Common myeloid progenitor, CD34-positive (primary cell): ENCODE measurements at regions not wholly inside any gene's neighbourhood (a gene's known extent, or its start where the extent isn't known, plus 50 kb on each side); places are given as distances from the start of the nearest gene placed in this dataset.
"Not testable (repeated sequence)": the region's sequence is repeated elsewhere in the genome, so short reads cannot be mapped to it uniquely, and the experiment has no call there.

Experiments
- CTCF ChIA-PET: fragments of 350-600 bp; sonication (Branson Sonifier 250); formaldehyde crosslinking; loops from one replicate; lab custom pipeline; 2021; ENCODE audit warnings: antibody characterized with exemption; lab: Charles Lee
- POLR2A ChIA-PET: fragments of 350-600 bp; sonication (Branson Sonifier 250); formaldehyde crosslinking; loops from one replicate; lab custom pipeline; 2021; ENCODE audit warnings: antibody characterized with exemption; lab: Charles Lee
- DNase-seq, 3 donors: peaks; one replicate each; pipeline versions ENCODE4 v3.0.0 to v3.0.0-alpha.2; 2013
- H3K27ac ChIP-seq, 2 experiments: 1 replicate in 1 of 2; 2 replicates in 1 of 2; pipeline ENCODE4 v1.7.0; 2013; ENCODE audit warnings: inconsistent platforms in 2 of 2, low read length in 2 of 2, mild to moderate bottlenecking in 2 of 2, low read depth in 1 of 2, moderate library complexity in 1 of 2; ENCODE audit not compliant: severe bottlenecking in 2 of 2, insufficient read depth in 1 of 2, poor library complexity in 1 of 2
- H3K27me3 ChIP-seq, 5 experiments: replicated peaks in 2 of 5; 1 replicate in 3 of 5; 2 replicates in 2 of 5; pipeline versions ENCODE4 v1.6.1 to v1.7.0; 2013; ENCODE audit warnings: low read length in 4 of 5, mild to moderate bottlenecking in 2 of 5, moderate library complexity in 2 of 5, inconsistent platforms in 1 of 5; ENCODE audit not compliant: insufficient read depth in 5 of 5, control insufficient read depth in 4 of 5
- H3K36me3 ChIP-seq, 4 experiments: 1 replicate in 2 of 4; 2 replicates in 2 of 4; pipeline versions ENCODE4 v1.6.1 to v1.7.0; 2013; ENCODE audit warnings: low read length in 3 of 4, control low read depth in 1 of 4, mild to moderate bottlenecking in 1 of 4; ENCODE audit not compliant: control insufficient read depth in 4 of 4, insufficient read depth in 4 of 4
- H3K4me1 ChIP-seq, 4 experiments: 1 replicate in 3 of 4; 2 replicates in 1 of 4; pipeline versions ENCODE4 v1.6.1 to v1.7.1; 2013; ENCODE audit warnings: low read length in 3 of 4, mild to moderate bottlenecking in 3 of 4, control low read depth in 1 of 4, inconsistent platforms in 1 of 4, moderate library complexity in 1 of 4; ENCODE audit not compliant: control insufficient read depth in 4 of 4, insufficient read depth in 4 of 4; ENCODE audit errors: control extremely low read depth in 1 of 4
- H3K4me3 ChIP-seq, 7 experiments: 1 replicate in 4 of 7; 2 replicates in 3 of 7; pipeline versions ENCODE4 v1.5.1 to v1.7.0; 2013; ENCODE audit warnings: mild to moderate bottlenecking in 7 of 7, low read length in 6 of 7, moderate library complexity in 6 of 7, inconsistent platforms in 2 of 7, low read depth in 2 of 7, control low read depth in 1 of 7; ENCODE audit not compliant: insufficient read depth in 4 of 7, control insufficient read depth in 1 of 7; ENCODE audit errors: extremely low read depth in 1 of 7
- H3K9me3 ChIP-seq, 5 experiments: 1 replicate in 4 of 5; 2 replicates in 1 of 5; pipeline versions ENCODE4 v1.6.1 to v1.7.1; 2013; ENCODE audit warnings: low read length in 4 of 5, mild to moderate bottlenecking in 2 of 5, inconsistent platforms in 1 of 5, low read depth in 1 of 5, moderate library complexity in 1 of 5; ENCODE audit not compliant: control insufficient read depth in 4 of 5, insufficient read depth in 2 of 5; ENCODE audit errors: control extremely low read depth in 1 of 5
- WGBS: methylation state at CpG from one replicate; pipeline ENCODE4 v1.1.5; 2013; ENCODE audit not compliant: insufficient coverage; 5-methylcytosine and 5-hydroxymethylcytosine counted together

DNA sequence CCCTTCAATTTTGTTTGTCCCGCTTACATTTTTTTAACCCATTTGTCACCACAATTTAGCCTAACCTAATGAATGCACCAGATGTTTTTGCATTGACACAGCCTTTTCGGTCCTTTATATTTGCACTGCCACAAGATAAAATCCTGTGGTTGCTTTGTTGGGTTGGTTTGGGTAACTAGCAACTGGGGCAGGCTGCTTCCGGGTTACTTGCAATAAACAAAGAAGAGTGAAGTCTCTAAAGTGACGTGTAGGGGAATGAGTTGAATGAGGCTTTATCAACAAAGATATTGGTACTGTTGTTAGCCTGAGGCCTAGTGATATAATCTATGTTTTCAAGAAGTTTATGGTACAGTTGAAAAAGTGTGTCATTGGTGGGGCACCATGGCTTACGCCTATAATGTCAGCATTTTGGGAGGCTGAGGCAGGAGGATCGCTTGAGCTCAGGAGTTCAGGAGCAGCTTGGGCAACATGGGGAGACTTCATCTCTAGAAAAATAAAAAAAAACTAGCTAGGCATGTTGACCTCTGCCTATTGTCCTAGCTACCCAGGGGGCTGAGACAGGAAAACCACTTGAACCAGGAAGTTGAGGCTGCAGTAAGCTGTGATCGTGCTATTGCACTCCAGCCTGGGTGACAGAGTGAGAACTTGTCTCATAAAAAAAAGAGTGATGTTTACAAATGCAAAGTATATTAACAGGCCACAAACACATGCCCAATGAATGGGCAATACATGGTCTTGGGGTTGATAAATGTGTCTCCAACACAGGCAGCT lies 121.8 kb downstream of the OXSM start:
- H3K9me3 ChIP-seq = no peaks in the 10 kb centered on the region
- ChIA-PET CTCF (interaction anchor here (0.6 to 1.1 kb wide), 4 partner anchors 12 to 264 kb away, joined by 3 read pairs; no protein-coding TSS in a partner anchor), POLR2A (no interaction called here)
- H3K27me3 ChIP-seq = peaks cover 0 to 2% (median 0%) of the 10 kb centered on the region in 5 experiments
- H3K27ac ChIP-seq = no peak overlapping the region
- DNase-seq = no peak
- no peaks in the 10 kb centered on the region for H3K4me1 ChIP-seq
- 95% methylated on average over 6 of the region's 7 CpGs for WGBS
- H3K36me3 ChIP-seq = no peaks in the 10 kb centered on the region
- H3K4me3 ChIP-seq = no peak overlapping the region

DNA sequence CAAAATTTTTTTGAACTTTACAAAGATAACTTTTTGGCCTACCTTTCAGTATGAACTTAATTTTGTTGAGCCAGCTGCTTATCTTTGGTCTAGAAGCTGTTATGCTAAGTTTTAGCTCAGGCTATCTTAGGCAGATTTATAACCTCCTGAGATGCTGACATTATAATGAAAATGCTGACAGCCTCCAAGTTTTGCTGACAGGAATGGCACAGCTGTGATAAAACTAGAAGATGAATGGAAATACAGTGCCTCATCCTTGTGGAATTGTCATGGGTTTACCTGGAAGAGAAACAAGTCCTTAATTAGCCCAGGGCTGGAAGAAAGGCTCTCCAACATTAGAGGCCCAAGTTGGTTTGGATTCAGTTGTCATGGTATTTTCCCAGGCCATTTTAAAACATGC lies 123.3 kb downstream of the OXSM start:
- no peaks in the 10 kb centered on the region for H3K36me3 ChIP-seq
- no peak overlapping the region for H3K4me3 ChIP-seq
- H3K27ac ChIP-seq = no peak overlapping the region
- ChIA-PET CTCF (no interaction called here), POLR2A (no interaction called here)
- DNase-seq = no peak
- H3K4me1 ChIP-seq = no peaks in the 10 kb centered on the region
- H3K27me3 ChIP-seq = no peaks in the 10 kb centered on the region
- H3K9me3 ChIP-seq = no peaks in the 10 kb centered on the region

DNA sequence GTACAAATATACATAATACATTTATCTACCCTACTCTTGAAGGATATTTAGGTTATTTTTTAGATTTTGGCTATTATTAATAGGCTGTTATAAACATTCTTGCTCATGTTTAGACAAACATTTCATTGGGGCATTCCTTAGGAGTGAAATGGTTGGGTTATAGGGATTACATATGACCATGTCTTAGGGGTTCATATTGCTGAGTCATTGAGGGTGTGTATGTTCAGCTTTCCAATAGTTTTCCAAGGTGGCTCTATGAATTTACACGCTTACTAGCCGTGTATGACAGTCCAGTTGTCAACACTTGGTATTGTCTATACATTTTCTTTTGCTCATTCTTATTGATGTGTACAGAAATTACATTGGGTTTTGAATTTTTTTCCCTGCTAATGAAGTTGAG lies 125.8 kb downstream of the OXSM start:
- H3K27ac ChIP-seq = no peak overlapping the region
- CTCF ChIA-PET = no interaction called here
- H3K4me1 ChIP-seq = no peaks in the 10 kb centered on the region
- no peak for DNase-seq
- no CpG with 5 or more reads among the region's 2 CpGs for WGBS
- H3K36me3 ChIP-seq = no peaks in the 10 kb centered on the region
- H3K4me3 ChIP-seq = no peak overlapping the region
- H3K27me3 ChIP-seq = no peaks in the 10 kb centered on the region
- POLR2A ChIA-PET = no interaction called here
- no peaks in the 10 kb centered on the region for H3K9me3 ChIP-seq

DNA sequence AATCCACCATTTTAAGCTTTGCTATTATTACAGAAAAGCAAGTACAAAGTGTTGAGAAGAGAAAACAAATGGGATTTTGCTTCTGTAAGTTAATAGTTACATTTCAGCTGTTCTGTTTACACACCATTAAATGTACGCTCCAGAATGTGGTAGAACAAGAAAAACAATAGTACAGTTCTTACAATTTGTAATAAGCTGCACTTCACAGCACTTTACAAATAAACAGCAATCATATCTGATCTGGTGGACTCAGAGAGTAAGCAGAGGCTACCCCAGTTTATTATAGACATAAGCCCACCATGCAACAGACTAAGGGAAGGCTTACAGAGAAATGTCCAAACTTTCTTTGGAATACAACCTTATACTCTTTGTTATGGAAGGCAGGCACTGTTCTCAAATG lies 126.4 kb downstream of the OXSM start:
- ChIA-PET POLR2A (no interaction called here), CTCF (interaction anchor here (0.7 kb wide), 1 partner anchor 45 kb away, joined by 3 read pairs; no protein-coding TSS in a partner anchor)
- Histone ChIP-seq H3K9me3 (peaks cover 0 to 2% (median 0%) of the 10 kb centered on the region in 5 experiments), H3K4me3 (no peak overlapping the region), H3K36me3 (no peaks in the 10 kb centered on the region), H3K4me1 (no peaks in the 10 kb centered on the region), H3K27me3 (peaks cover 0 to 2% (median 0%) of the 10 kb centered on the region in 5 experiments), H3K27ac (no peak overlapping the region)
- DNase-seq = no peak
- WGBS = no CpG with 5 or more reads among the region's 1 CpG

DNA sequence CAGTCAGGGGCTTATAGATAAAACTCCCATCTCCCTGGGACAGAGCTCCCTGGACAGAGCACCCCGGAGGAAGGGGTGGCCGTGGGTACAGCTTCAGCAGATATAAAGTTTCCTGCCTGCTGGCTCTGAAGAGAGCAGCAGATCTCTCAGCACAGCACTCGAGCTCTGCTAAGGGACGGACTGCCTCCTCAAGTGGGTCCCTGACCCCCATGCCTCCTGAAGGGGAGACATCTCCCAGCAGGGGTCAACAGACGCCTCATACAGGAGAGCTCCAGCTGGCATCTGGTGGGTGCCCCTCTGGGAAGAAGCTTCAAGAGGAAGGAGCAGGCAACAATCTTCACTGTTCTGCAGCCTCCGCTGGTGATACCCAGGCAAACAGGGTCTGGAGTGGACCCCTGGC lies 142.1 kb downstream of the OXSM start:
- H3K27ac ChIP-seq, H3K36me3 ChIP-seq, H3K4me3 ChIP-seq, DNase-seq, POLR2A ChIA-PET, H3K27me3 ChIP-seq, H3K4me1 ChIP-seq: not testable (repeated sequence)
- WGBS = 96% methylated on average over 6 of the region's 6 CpGs
- CTCF ChIA-PET = interaction anchor here (1.3 kb wide), 1 partner anchor 20 kb away, joined by 3 read pairs; no protein-coding TSS in a partner anchor
- H3K9me3 ChIP-seq = peaks cover 0 to 13% (median 0%) of the 10 kb centered on the region in 5 experiments

DNA sequence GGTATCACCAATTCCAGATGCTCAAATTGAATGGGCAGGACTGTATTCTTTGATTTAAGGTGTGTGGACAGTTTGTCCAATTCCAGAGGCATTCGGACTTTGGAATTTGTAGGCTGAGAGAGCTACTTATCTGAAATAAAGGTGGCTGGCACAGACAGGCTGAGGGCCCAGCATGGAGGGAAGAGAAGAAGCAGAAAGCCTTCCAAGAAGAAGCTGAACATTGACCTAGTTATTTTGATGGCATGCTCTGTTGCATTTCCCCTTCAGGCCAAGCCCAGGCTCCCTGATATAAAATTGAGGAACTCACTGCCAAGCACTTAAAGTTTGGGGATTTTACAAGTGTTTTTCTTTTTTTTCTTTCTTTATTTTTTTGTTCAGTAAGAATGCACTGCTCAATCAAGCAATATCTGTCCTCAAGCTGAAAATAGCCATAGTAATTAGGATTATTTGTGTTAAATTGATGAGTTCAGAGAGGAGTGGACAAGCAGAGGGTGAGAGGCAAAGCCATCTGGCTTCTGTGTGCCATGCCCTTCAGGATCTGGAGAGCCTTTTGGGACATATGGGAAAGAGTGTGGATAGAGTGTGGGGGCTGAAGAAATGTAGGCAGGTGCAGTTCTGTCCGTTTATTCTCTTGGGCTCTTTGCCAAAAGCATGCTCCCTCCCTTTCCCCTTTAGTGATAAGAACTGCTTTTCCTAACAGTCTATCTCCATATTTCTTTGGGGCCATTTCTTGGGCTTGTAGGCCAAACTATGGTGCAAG lies 148.9 kb downstream of the OXSM start:
- Histone ChIP-seq H3K36me3 (no peaks in the 10 kb centered on the region), H3K9me3 (no peaks in the 10 kb centered on the region), H3K27me3 (no peaks in the 10 kb centered on the region), H3K4me3 (no peak overlapping the region), H3K4me1 (no peaks in the 10 kb centered on the region), H3K27ac (no peak overlapping the region)
- DNase-seq = no peak
- ChIA-PET CTCF (no interaction called here), POLR2A (no interaction called here)
- WGBS = no CpG with 5 or more reads among the region's 2 CpGs

DNA sequence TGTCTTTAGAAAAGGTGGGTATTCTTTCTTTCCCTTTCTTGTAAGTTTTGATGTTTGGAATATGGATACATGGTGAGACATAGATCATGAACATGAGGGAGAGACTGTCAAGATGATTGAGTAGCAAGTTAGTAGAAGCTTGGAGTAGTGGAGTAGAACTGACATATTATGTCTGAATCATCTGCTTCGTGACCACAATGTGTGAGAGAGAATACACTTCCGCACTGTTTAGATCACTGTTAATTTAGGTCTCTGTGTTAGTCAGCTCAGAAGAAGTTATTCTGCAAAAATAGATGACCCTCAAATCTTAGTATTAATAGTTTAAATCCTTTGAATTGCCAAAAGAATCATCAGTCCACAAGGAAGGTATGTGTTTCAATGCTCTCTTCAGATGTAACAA lies 151.0 kb downstream of the OXSM start:
- POLR2A ChIA-PET = no interaction called here

More for the DNA sequence above, 151.0 kb downstream of the OXSM start:
- 100% methylated on average over 1 of the region's 2 CpGs for WGBS
- CTCF ChIA-PET = no interaction called here
- Histone ChIP-seq H3K4me1 (no peaks in the 10 kb centered on the region), H3K4me3 (no peak overlapping the region), H3K9me3 (no peaks in the 10 kb centered on the region), H3K27me3 (no peaks in the 10 kb centered on the region), H3K27ac (no peak overlapping the region), H3K36me3 (no peaks in the 10 kb centered on the region)
- DNase-seq = no peak
